GM12864 (cell line): ENCODE measurements at regions not wholly inside any gene's neighbourhood (a gene's known extent, or its start where the extent isn't known, plus 50 kb on each side); places are given as distances from the start of the nearest gene placed in this dataset.

Experiments
- DNase-seq: peaks from one replicate; pipeline ENCODE4 v3.0.0-alpha.2; 2011; ENCODE audit warnings: low read depth
- H3K4me3 ChIP-seq: 2 replicates; pipeline ENCODE4 v1.5.1; 2011; ENCODE audit warnings: mild to moderate bottlenecking, low read depth, low read length, control low read depth
- TF ChIP-seq, protein P1 (sequence below): IDR thresholded peaks from 2 replicates; pipeline ENCODE4 v1.5.1; 2011; ENCODE audit warnings: low read depth, mild to moderate bottlenecking, moderate library complexity, low read length, control low read depth, inconsistent platforms; ENCODE audit errors: missing control alignments

DNA sequence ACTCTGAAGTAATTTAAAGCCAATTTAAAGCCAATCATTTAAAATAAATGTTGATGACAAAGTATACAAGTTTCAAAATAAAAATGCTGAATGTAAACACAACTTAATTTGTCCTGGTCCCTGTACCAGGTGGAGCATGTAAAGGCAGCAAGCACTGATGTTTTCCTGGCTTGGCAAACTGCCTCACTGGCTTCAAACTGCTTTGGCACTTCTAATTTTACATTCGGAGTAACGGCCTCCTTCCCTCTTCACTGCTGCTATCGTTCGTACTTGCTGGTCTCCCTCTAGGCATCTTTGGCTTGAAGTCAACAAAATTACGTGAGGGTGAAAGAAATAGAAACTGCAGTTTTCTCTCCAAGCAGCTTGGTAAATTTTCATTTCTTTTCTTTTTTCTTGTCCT, 287.9 kb downstream of the LTN1 start:
- no peak for DNase-seq
- TF ChIP-seq, protein P1, sequence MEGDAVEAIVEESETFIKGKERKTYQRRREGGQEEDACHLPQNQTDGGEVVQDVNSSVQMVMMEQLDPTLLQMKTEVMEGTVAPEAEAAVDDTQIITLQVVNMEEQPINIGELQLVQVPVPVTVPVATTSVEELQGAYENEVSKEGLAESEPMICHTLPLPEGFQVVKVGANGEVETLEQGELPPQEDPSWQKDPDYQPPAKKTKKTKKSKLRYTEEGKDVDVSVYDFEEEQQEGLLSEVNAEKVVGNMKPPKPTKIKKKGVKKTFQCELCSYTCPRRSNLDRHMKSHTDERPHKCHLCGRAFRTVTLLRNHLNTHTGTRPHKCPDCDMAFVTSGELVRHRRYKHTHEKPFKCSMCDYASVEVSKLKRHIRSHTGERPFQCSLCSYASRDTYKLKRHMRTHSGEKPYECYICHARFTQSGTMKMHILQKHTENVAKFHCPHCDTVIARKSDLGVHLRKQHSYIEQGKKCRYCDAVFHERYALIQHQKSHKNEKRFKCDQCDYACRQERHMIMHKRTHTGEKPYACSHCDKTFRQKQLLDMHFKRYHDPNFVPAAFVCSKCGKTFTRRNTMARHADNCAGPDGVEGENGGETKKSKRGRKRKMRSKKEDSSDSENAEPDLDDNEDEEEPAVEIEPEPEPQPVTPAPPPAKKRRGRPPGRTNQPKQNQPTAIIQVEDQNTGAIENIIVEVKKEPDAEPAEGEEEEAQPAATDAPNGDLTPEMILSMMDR = no peak
- no peak overlapping the region for H3K4me3 ChIP-seq

DNA sequence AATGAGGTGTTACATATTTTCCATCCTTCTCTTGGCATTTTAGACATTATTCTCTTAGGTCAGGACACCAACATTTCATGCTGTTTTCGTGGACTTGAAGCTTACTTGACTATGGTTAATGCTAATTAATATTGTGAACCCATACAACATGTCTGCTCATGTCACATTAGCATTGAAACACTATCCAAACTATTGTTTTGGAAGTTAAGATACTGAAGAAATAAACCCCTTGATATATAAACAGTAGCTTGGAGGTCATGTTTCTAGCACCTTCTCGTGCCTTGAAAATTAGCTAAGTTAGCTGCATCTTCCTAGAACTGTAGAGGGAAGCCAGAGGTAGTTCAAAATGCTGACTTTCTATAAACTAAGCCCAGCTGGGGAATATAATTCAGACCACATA, 288.8 kb downstream of the LTN1 start:
- DNase-seq = no peak
- TF ChIP-seq, protein P1 = no peak
- H3K4me3 ChIP-seq = no peak overlapping the region

GRCh38 chr21:28699596-28700259, 292.9 kb downstream of the LTN1 start:
- no peak overlapping the region for H3K4me3 ChIP-seq
- no peak for DNase-seq
- TF ChIP-seq, protein P1 = no peak

DNA sequence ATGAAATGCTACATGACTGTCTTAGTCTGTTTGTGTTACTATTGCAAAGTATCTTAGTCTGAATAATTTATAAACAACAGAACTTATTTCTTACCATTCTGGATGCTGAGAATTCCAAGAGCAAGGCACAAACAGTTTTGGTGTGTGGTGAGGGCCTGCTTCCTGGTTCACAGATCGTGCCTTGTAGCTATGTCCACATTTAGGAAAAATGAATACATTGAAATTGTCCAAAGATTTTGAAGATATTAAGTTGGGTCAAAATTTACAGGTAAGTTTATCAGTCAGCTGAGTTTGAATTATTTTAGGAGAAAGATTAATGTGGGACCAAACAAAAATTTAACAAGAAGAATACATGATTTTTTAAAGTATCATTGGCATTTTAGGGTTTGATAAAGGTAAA, 293.5 kb downstream of the LTN1 start:
- DNase-seq = no peak
- no peak overlapping the region for H3K4me3 ChIP-seq
- TF ChIP-seq, protein P1 = no peak

GRCh38 chr21:28696844-28697410, 295.8 kb downstream of the LTN1 start:
- H3K4me3 ChIP-seq = no peak overlapping the region
- TF ChIP-seq, protein P1 = no peak
- no peak for DNase-seq

DNA sequence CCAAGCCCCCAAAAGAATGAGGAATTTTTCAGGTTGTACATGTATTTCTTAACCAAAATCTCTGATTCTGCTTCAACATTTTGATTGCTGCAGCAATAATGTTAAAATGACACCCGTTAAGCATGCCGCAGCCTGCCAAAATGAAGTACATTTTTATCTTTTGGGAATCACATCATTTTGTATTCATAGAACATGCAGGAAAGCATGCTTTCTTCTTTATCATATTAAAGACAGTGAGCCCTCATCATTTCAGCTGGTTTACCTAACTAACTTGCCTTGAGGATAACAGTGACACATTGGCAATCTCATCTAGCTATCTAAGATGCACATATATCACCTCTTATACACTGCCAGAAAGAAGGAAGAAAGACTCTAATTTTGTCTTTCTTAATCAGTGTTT, 299.2 kb downstream of the LTN1 start:
- TF ChIP-seq, protein P1 = no peak
- no peak overlapping the region for H3K4me3 ChIP-seq
- no peak for DNase-seq

DNA sequence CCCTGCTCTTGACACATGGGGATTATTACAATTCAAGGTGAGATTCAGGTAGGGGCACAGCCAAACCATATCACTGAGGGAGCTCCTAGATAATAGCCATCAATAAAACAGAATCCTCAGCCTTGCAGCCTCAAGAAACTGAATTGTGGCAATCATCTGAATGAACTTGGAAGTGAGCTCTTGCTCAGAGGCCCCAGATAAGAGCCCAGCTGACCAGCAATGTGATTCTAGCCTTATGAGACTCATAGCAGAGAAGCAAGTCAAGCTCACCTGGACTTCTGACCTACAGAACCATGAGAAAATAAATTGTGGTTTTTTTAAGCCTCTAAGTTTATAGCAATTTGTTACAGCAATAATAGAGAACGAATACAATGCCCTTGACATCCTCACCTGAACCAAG, 302.5 kb downstream of the LTN1 start:
- no peak for DNase-seq
- TF ChIP-seq, protein P1 = no peak
- H3K4me3 ChIP-seq = no peak overlapping the region
